ENCODE measurements at regions not wholly inside any gene's neighbourhood (a gene's known extent, or its start where the extent isn't known, plus 50 kb on each side); places are given as distances from the start of the nearest gene placed in this dataset.

- RAD21 ChIA-PET (ENCODE audit: low non-redundant PET in 1 of 2, low total read pairs in 2 of 2, uncharacterized antibody in 2 of 2, unreplicated experiment in 2 of 2): no interaction called here
- Histone ChIP-seq H3K9me3 (ENCODE audit: control insufficient read depth in 1 of 2, insufficient read depth in 1 of 2, low read depth in 1 of 2, low read length in 2 of 2) (no peaks in the 10 kb centered on the region), H3K27ac (ENCODE audit: low read depth, low read length) (no peak overlapping the region), H2AFZ (ENCODE audit: low read depth, low read length, poor library complexity, severe bottlenecking) (no peak overlapping the region), H3K4me3 (replicated peaks in 1 of 2; ENCODE audit: low read depth in 1 of 2, low read length in 2 of 2) (no peak overlapping the region), H3K4me2 (ENCODE audit: low read length) (no peak overlapping the region), H4K20me1 (ENCODE audit: insufficient read depth) (no peaks in the 10 kb centered on the region), H3K9me2 (ENCODE audit: insufficient read depth) (no peaks in the 10 kb centered on the region), H3K9ac (ENCODE audit: low read length) (no peak overlapping the region), H3K79me2 (ENCODE audit: insufficient read depth, low read length) (no peaks in the 10 kb centered on the region), H3K27me3 (ENCODE audit: insufficient read depth, low read length) (no peaks in the 10 kb centered on the region), H3K4me1 (ENCODE audit: control insufficient read depth in 1 of 2, insufficient read depth in 2 of 2, low read length in 2 of 2) (peaks cover 3 to 8% of the 10 kb centered on the region in 2 experiments; a peak in 2 of 4 replicates), H3K36me3 (ENCODE audit: control insufficient read depth in 1 of 2, insufficient read depth in 2 of 2, low read length in 2 of 2) (no peaks in the 10 kb centered on the region)
- POLR2A ChIA-PET: no interaction called here
- no peak for ATAC-seq
- CTCF ChIA-PET: no interaction called here
- DNase-seq (ENCODE audit: low read depth, low spot score): no peak
- TF ChIP-seq ATF3 (IDR thresholded peaks at IDR 0.05) (no peak), SRF (IDR thresholded peaks at IDR 0.05; ENCODE audit: low read depth) (no peak), ZNF274 (IDR thresholded peaks at IDR 0.05; ENCODE audit: low read depth, low read length) (no peak), REST (IDR thresholded peaks at IDR 0.05; ENCODE audit: low read depth) (no peak), CTCF (IDR thresholded peaks at IDR 0.05 in 2 of 3, conservative IDR thresholded peaks at IDR 0.05 in 1 of 3; ENCODE audit: borderline replicate concordance in 1 of 3, insufficient read depth in 1 of 3, low read depth in 2 of 3, low read length in 2 of 3) (no peak), CBX3 (IDR thresholded peaks at IDR 0.05; ENCODE audit: low read depth) (no peak), POLR2A (IDR thresholded peaks at IDR 0.05; ENCODE audit: borderline replicate concordance, extremely low read depth, insufficient read depth, insufficient read length) (no peak), ZBTB33 (IDR thresholded peaks at IDR 0.05; ENCODE audit: extremely low read depth, insufficient replicate concordance, low read length) (no peak), FOSL1 (IDR thresholded peaks at IDR 0.05; ENCODE audit: low read depth) (no peak), TCF7L2 (IDR thresholded peaks at IDR 0.05; ENCODE audit: borderline replicate concordance, extremely low read depth, insufficient read depth, insufficient read length) (no peak), ELF1 (IDR thresholded peaks at IDR 0.05; ENCODE audit: borderline replicate concordance, low read depth) (no peak), ZFX (IDR thresholded peaks at IDR 0.05) (no peak), RAD21 (IDR thresholded peaks at IDR 0.05; ENCODE audit: low read depth) (no peak), SP1 (IDR thresholded peaks at IDR 0.05; ENCODE audit: low read depth) (no peak), CEBPB (IDR thresholded peaks at IDR 0.05; ENCODE audit: low read depth) (no peak), EGR1 (IDR thresholded peaks at IDR 0.05; ENCODE audit: low read depth) (no peak), MAX (IDR thresholded peaks at IDR 0.05) (no peak), SIN3A (IDR thresholded peaks at IDR 0.05; ENCODE audit: low read depth) (no peak)
- intact Hi-C loops (cut with micrococcal nuclease): loop anchor here (5.0 kb wide), 1 partner anchor 83 kb away; no protein-coding TSS in a partner anchor
- BruUV-seq (replicated peaks): no TSS peak
Observed at GRCh38 chr3:113054552-113054951, 63.8 kb downstream of the GTPBP8 start.
